HG03045 (cell line): ENCODE measurements at regions not wholly inside any gene's neighbourhood (a gene's known extent, or its start where the extent isn't known, plus 50 kb on each side); places are given as distances from the start of the nearest gene placed in this dataset.
"Not testable (repeated sequence)": the region's sequence is repeated elsewhere in the genome, so short reads cannot be mapped to it uniquely, and the experiment has no call there.

Source experiments
- ATAC-seq: cut with Tn5 transposase; IDR thresholded peaks from one replicate; pipeline ENCODE4 v1.9.1; 2021; ENCODE audit warnings: mild to moderate bottlenecking, moderate library complexity; ENCODE audit not compliant: unreplicated experiment

GRCh38 chr7:65453341-65454030, 79.8 kb downstream of the ZNF92 start:
- no peak for ATAC-seq

GRCh38 chr7:65454469-65454868, 80.8 kb downstream of the ZNF92 start:
- no peak for ATAC-seq

- not testable (repeated sequence) for ATAC-seq
Observed at GRCh38 chr7:65455050-65455449, 81.4 kb downstream of the ZNF92 start.

GRCh38 chr7:65457705-65458104, 84.0 kb downstream of the ZNF92 start:
- no peak for ATAC-seq

- no peak for ATAC-seq
Observed at GRCh38 chr7:65459438-65459837, 85.8 kb downstream of the ZNF92 start.

GRCh38 chr7:65462148-65462716, 88.6 kb downstream of the ZNF92 start:
- no peak for ATAC-seq

- ATAC-seq: no peak
Observed at GRCh38 chr7:65463184-65463583, 89.5 kb downstream of the ZNF92 start.

GRCh38 chr7:65469919-65470558, 96.4 kb downstream of the ZNF92 start:
- not testable (repeated sequence) for ATAC-seq

GRCh38 chr7:65471587-65471986, 97.9 kb downstream of the ZNF92 start:
- no peak for ATAC-seq

GRCh38 chr7:65475040-65475726, 101.5 kb downstream of the ZNF92 start:
- no peak for ATAC-seq

- peak; percentile 50 for ATAC-seq
Observed at GRCh38 chr7:65475734-65476319, 102.2 kb downstream of the ZNF92 start.

GRCh38 chr7:65477326-65477725, 103.7 kb downstream of the ZNF92 start:
- no peak for ATAC-seq

- no peak for ATAC-seq
Observed at GRCh38 chr7:65489260-65489767, 115.7 kb downstream of the ZNF92 start.

- not testable (repeated sequence) for ATAC-seq
Observed at GRCh38 chr7:65496697-65497096, 123.0 kb downstream of the ZNF92 start.

- ATAC-seq: no peak
Observed at GRCh38 chr7:65503434-65504152, 129.9 kb downstream of the ZNF92 start.

GRCh38 chr7:65504504-65505319, 131.1 kb downstream of the ZNF92 start:
- not testable (repeated sequence) for ATAC-seq

- not testable (repeated sequence) for ATAC-seq
Observed at GRCh38 chr7:65505320-65505633, 131.6 kb downstream of the ZNF92 start.

- not testable (repeated sequence) for ATAC-seq
Observed at GRCh38 chr7:65508581-65509367, 135.1 kb downstream of the ZNF92 start.
